Activated T-cell treated with anti-CD3 and anti-CD28 coated beads for 4 hours (primary cell): ENCODE measurements at regions not wholly inside any gene's neighbourhood (a gene's known extent, or its start where the extent isn't known, plus 50 kb on each side); places are given as distances from the start of the nearest gene placed in this dataset.
"Not testable (repeated sequence)": the region's sequence is repeated elsewhere in the genome, so short reads cannot be mapped to it uniquely, and the experiment has no call there.

Source experiments
- DNase-seq: peaks from one replicate; pipeline ENCODE4 v3.0.0-alpha.2; 2020

DNA sequence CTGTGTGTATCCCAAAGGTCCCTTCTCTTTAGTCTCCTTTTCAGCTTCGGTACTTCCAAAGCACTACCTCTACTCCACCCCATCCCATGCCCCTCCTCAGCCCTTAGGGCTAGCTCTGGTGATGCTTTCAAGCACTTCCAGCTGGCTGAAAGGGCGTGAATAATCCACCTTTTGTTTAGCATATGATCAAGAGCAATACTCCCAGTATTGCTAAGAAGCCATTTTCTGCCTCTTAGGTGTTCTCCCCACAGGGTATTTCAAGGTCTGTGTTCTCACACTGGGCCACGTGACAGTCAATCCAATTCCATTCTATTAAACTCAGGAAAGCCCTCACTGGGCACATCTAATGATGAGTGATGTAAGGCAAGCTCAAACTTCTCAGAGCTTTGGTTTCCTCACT lies 298.5 kb upstream of the PROX1 start:
- DNase-seq: no peak

DNA sequence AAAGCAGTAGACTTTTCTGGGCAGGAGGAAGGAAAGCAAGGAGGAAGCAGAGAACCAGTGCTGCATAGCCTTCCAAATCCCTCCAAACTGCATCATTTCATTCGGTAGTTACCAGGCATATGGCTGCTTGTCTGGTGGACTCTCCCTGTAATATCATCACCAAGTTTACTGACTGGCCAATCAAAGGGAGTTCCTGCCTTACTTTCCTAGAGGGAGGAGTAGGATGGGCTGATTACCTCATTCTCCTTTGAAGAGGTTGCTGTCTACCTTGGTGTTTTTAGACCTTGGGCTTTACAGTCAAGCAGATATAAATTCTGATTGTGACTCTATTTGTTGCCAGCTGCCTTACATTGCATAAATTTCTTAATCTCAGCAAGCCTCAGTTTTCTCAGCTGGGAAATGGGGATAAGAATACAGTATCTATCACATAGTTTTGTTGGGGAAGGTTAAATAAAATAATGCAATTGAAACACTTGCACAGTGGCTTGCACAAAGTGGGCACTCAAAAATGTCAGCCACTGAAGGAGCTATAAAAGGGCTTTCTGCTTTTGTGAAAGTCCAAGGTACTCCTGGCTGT lies 297.3 kb upstream of the PROX1 start:
- no peak for DNase-seq

DNA sequence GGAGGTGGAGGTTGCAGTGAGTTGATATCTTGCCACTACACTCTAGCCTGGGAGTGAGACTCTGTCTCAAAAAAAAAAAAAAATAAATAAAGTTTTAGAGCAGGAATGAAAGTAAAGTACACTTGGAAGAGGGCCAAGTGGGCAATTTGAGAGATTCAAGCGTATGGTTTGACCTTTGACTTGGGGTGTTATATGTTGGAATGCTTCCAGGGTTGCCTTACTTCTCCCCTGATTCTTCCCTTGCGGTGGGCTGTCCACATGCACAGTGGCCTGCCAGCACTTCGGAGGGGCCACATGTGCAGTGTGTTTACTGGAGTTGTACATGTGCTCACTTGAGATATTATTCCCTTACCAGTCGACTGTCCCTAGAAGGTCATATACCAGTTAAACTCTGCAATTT lies 295.5 kb upstream of the PROX1 start:
- no peak for DNase-seq

DNA sequence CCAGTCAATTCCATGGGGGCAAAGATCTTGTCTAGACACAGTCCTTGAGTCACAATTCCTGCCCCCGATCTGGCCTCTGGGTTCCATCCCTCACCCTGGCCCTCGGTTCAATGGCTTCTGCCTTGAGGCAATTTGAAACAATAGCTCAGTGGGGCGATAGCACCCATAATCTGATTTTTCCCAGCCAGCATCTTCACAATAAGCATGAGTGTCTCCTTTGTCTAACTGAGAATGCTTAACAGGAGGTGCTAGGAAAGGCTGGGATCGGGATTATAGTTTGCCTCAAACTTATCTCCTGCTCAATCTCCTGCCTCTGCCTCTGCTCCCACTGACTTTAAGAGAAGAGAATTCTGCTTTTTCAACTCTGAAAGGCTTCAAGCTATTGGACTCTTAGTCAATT lies 293.9 kb upstream of the PROX1 start:
- DNase-seq: no peak

GRCh38 chr1:213697192-213697802 lies 290.5 kb upstream of the PROX1 start:
- no peak for DNase-seq

DNA sequence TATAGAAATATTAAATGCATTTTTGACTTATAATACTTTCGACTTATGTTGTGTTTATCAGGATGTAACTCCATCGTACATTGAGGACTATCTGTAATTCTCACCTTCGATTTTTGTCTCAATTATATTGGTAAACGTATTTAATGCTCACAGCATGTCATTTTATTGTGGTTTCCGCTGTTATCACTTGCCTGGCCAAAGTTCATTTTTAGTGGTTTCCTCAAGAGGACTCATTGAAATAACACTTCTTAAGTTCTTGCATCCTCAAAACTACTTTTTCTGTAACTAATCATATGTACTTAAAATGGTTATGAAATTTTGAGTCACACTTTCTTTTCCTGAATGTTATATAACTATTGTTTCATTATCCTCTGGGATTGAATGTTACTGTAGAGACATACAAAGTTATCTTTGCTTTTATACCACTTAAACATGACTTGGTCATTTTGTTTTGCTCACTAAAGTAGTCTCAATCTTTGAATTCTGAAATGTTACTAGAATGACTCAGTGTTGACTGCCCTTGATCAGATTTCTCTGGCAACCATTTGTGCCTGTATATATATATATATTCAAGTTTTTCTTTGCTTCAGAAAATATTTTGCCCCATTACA lies 289.6 kb upstream of the PROX1 start:
- DNase-seq: no peak

- DNase-seq: no peak
These were observed 285.1 kb upstream of the PROX1 start for GRCh38 chr1:213702703-213703102.

GRCh38 chr1:213704941-213705340 lies 282.8 kb upstream of the PROX1 start:
- no peak for DNase-seq

GRCh38 chr1:213711833-213712490 lies 275.8 kb upstream of the PROX1 start:
- DNase-seq: not testable (repeated sequence)

GRCh38 chr1:213714645-213715044 lies 273.1 kb upstream of the PROX1 start:
- no peak for DNase-seq

- DNase-seq: no peak
These were observed 272.6 kb upstream of the PROX1 start for GRCh38 chr1:213715182-213715581.

GRCh38 chr1:213719462-213719861 lies 268.3 kb upstream of the PROX1 start:
- no peak for DNase-seq

DNA sequence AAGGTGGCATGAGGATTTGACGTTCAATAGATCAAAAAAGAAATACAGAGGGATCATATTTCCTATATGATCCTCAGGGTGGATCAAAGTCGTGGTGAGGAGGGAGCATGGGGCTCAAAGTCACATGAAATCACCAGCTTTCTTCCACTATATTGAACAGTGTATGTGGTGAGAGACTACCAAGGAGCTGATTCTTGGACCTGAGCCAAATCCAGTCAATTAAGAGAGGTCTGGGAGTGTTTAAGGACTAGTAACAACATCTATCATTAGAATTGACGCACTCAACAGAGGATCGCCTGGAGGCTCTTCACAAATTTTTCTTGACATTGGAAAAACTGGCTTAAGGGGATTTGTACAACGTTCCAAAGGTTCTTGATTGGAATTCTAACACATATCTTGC lies 267.7 kb upstream of the PROX1 start:
- DNase-seq: no peak

GRCh38 chr1:213723187-213723586 lies 264.6 kb upstream of the PROX1 start:
- no peak for DNase-seq

- DNase-seq: no peak
These were observed 262.9 kb upstream of the PROX1 start for GRCh38 chr1:213724640-213725536.

- no peak for DNase-seq
These were observed 259.8 kb upstream of the PROX1 start for GRCh38 chr1:213727853-213728592.

GRCh38 chr1:213728593-213729536 lies 258.9 kb upstream of the PROX1 start:
- DNase-seq: no peak

GRCh38 chr1:213733705-213734104 lies 254.1 kb upstream of the PROX1 start:
- DNase-seq: no peak

- DNase-seq: no peak
These were observed 250.3 kb upstream of the PROX1 start for GRCh38 chr1:213737398-213738035.

GRCh38 chr1:213738658-213739057 lies 249.1 kb upstream of the PROX1 start:
- no peak for DNase-seq

DNA sequence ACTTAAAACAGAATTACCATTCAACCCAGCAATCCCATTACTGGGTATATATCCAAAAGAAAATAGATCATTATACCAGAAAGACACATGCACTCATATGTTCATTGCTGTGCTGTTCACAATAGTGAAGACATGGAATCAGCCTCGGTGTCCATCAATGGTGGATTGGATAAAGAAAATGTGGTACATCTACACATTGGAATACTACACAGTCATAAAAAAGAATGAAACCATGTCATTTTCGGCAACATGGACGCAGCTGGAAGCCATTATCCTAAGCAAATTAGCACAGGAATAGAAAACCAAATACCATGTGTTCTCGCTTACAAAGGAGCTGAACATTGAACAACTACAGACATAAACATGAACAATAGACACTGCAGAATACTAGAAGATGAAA lies 244.8 kb upstream of the PROX1 start:
- no peak for DNase-seq
